Trophoblast cell (in vitro differentiated cells and primary cell): ENCODE measurements at regions not wholly inside any gene's neighbourhood (a gene's known extent, or its start where the extent isn't known, plus 50 kb on each side); places are given as distances from the start of the nearest gene placed in this dataset.

Source experiments
- DNase-seq, 2 donors: peaks; one replicate each; pipeline ENCODE4 v3.0.0-alpha.2; 2016
- H2AFZ ChIP-seq: 2 replicates; pipeline ENCODE4 v1.6.1; 2013; ENCODE audit warnings: low read length, moderate library complexity, mild to moderate bottlenecking; ENCODE audit not compliant: insufficient read depth, poor library complexity
- H2AK5ac ChIP-seq: 2 replicates; pipeline ENCODE4 v1.6.1; 2013; ENCODE audit warnings: mild to moderate bottlenecking, low read length
- H2BK120ac ChIP-seq: 2 replicates; pipeline ENCODE4 v1.6.1; 2013; ENCODE audit warnings: low read length, mild to moderate bottlenecking, moderate library complexity; ENCODE audit not compliant: insufficient read depth, poor library complexity
- H2BK12ac ChIP-seq: 2 replicates; pipeline ENCODE4 v1.6.1; 2013; ENCODE audit warnings: mild to moderate bottlenecking, low read length, moderate library complexity
- H2BK5ac ChIP-seq: 2 replicates; pipeline ENCODE4 v1.6.1; 2013; ENCODE audit warnings: low read length, low read depth, moderate library complexity, mild to moderate bottlenecking; ENCODE audit not compliant: poor library complexity
- H3K14ac ChIP-seq: 2 replicates; pipeline ENCODE4 v1.6.1; 2013; ENCODE audit warnings: mild to moderate bottlenecking, low read length
- H3K18ac ChIP-seq: 2 replicates; pipeline ENCODE4 v1.6.1; 2013; ENCODE audit warnings: mild to moderate bottlenecking, low read length
- H3K23ac ChIP-seq: 2 replicates; pipeline ENCODE4 v1.6.1; 2013; ENCODE audit warnings: low read length
- H3K27ac ChIP-seq: 2 replicates; pipeline ENCODE4 v1.5.1; 2013; ENCODE audit warnings: low read depth, mild to moderate bottlenecking, inconsistent platforms, low read length, moderate library complexity
- H3K27me3 ChIP-seq: 2 replicates; pipeline ENCODE4 v1.6.1; 2013; ENCODE audit warnings: inconsistent platforms, mild to moderate bottlenecking, low read length, moderate library complexity; ENCODE audit not compliant: insufficient read depth
- H3K36me3 ChIP-seq, 2 experiments: 1 replicate in 1 of 2; 2 replicates in 1 of 2; pipeline ENCODE4 v1.6.1; 2013; ENCODE audit warnings: low read length in 2 of 2, mild to moderate bottlenecking in 2 of 2, moderate library complexity in 1 of 2; ENCODE audit not compliant: insufficient read depth in 2 of 2, control insufficient read depth in 1 of 2
- H3K4ac ChIP-seq: 2 replicates; pipeline ENCODE4 v1.6.1; 2013; ENCODE audit warnings: low read depth, mild to moderate bottlenecking, low read length, moderate library complexity
- H3K4me1 ChIP-seq, 2 experiments: 1 replicate in 1 of 2; 2 replicates in 1 of 2; pipeline ENCODE4 v1.6.1; 2013; ENCODE audit warnings: low read length in 2 of 2, mild to moderate bottlenecking in 2 of 2, moderate library complexity in 1 of 2; ENCODE audit not compliant: insufficient read depth in 2 of 2, control insufficient read depth in 1 of 2
- H3K4me2 ChIP-seq: 2 replicates; pipeline ENCODE4 v1.6.1; 2013; ENCODE audit warnings: inconsistent platforms, mild to moderate bottlenecking, low read length, moderate library complexity
- H3K4me3 ChIP-seq: 2 replicates; pipeline ENCODE4 v1.5.1; 2013; ENCODE audit warnings: mild to moderate bottlenecking, low read depth, low read length, inconsistent platforms
- H3K79me1 ChIP-seq: one replicate; pipeline ENCODE4 v1.6.1; 2013; ENCODE audit warnings: low read length
- H3K79me2 ChIP-seq: 2 replicates; pipeline ENCODE4 v1.6.1; 2013; ENCODE audit warnings: low read length, mild to moderate bottlenecking; ENCODE audit not compliant: control insufficient read depth, insufficient read depth, poor library complexity
- H3K9ac ChIP-seq: 2 replicates; pipeline ENCODE4 v1.6.1; 2013; ENCODE audit warnings: mild to moderate bottlenecking, low read length
- H3K9me3 ChIP-seq: 2 replicates; pipeline ENCODE4 v1.6.1; 2013; ENCODE audit warnings: low read depth, mild to moderate bottlenecking, control low read depth, inconsistent platforms, low read length; ENCODE audit not compliant: insufficient read depth
- H4K12ac ChIP-seq: 2 replicates; pipeline ENCODE4 v1.6.1; 2013; ENCODE audit warnings: low read depth, mild to moderate bottlenecking, low read length, moderate library complexity
- H4K8ac ChIP-seq: 2 replicates; pipeline ENCODE4 v1.6.1; 2013; ENCODE audit warnings: low read depth, mild to moderate bottlenecking, low read length, moderate library complexity
- H4K91ac ChIP-seq: one replicate; pipeline ENCODE4 v1.6.1; 2013; ENCODE audit warnings: low read depth, mild to moderate bottlenecking, low read length, moderate library complexity
- WGBS: extraction: QIAGEN DNeasy Blood & Tissue Kit; methylation state at CpG from one replicate; pipeline ENCODE4 v1.1.7; 2013; ENCODE audit warnings: missing lambda C conversion rate; ENCODE audit not compliant: insufficient read length, insufficient coverage; ENCODE audit errors: extremely low coverage; 5-methylcytosine and 5-hydroxymethylcytosine counted together

GRCh38 chr2:2793925-2794560 is 463.0 kb upstream of the MYT1L start:
- H4K8ac ChIP-seq = no peak overlapping the region
- no peak for DNase-seq
- H3K9me3 ChIP-seq = peaks cover 8% of the 10 kb centered on the region
- no peak overlapping the region for H3K4ac ChIP-seq
- no peaks in the 10 kb centered on the region for H3K36me3 ChIP-seq
- H2AFZ ChIP-seq = no peak overlapping the region
- WGBS = no CpG with 5 or more reads among the region's 11 CpGs
- H3K4me3 ChIP-seq = peak overlapping the region; percentile 15
- no peak overlapping the region for H3K18ac ChIP-seq
- H4K91ac ChIP-seq = no peak overlapping the region
- no peak overlapping the region for H3K9ac ChIP-seq
- no peaks in the 10 kb centered on the region for H3K27me3 ChIP-seq
- no peak overlapping the region for H2BK12ac ChIP-seq
- H3K27ac ChIP-seq = no peak overlapping the region
- no peaks in the 10 kb centered on the region for H3K79me1 ChIP-seq
- no peak overlapping the region for H2BK120ac ChIP-seq
- H4K12ac ChIP-seq = no peak overlapping the region
- no peak overlapping the region for H2BK5ac ChIP-seq
- no peak overlapping the region for H3K23ac ChIP-seq
- no peaks in the 10 kb centered on the region for H3K79me2 ChIP-seq
- H3K4me1 ChIP-seq = no peaks in the 10 kb centered on the region
- H3K14ac ChIP-seq = no peak overlapping the region
- H3K4me2 ChIP-seq = no peak overlapping the region
- no peak overlapping the region for H2AK5ac ChIP-seq

GRCh38 chr2:2793514-2793913 is 462.4 kb upstream of the MYT1L start:
- no peak overlapping the region for H2AK5ac ChIP-seq
- no peaks in the 10 kb centered on the region for H3K27me3 ChIP-seq
- H3K9ac ChIP-seq = no peak overlapping the region
- H3K4me2 ChIP-seq = no peak overlapping the region
- H3K79me2 ChIP-seq = no peaks in the 10 kb centered on the region
- WGBS = no CpG with 5 or more reads among the region's 17 CpGs
- H3K79me1 ChIP-seq = no peaks in the 10 kb centered on the region
- H2BK120ac ChIP-seq = no peak overlapping the region
- H2AFZ ChIP-seq = no peak overlapping the region
- H3K4ac ChIP-seq = no peak overlapping the region
- H4K12ac ChIP-seq = no peak overlapping the region
- DNase-seq = no peak
- no peak overlapping the region for H2BK12ac ChIP-seq
- H3K4me3 ChIP-seq = no peak overlapping the region
- no peak overlapping the region for H2BK5ac ChIP-seq
- no peak overlapping the region for H4K91ac ChIP-seq
- H4K8ac ChIP-seq = no peak overlapping the region
- peaks cover 8% of the 10 kb centered on the region for H3K9me3 ChIP-seq
- no peak overlapping the region for H3K27ac ChIP-seq
- no peak overlapping the region for H3K23ac ChIP-seq
- H3K18ac ChIP-seq = no peak overlapping the region
- H3K36me3 ChIP-seq = no peaks in the 10 kb centered on the region
- H3K14ac ChIP-seq = no peak overlapping the region
- no peaks in the 10 kb centered on the region for H3K4me1 ChIP-seq

DNA sequence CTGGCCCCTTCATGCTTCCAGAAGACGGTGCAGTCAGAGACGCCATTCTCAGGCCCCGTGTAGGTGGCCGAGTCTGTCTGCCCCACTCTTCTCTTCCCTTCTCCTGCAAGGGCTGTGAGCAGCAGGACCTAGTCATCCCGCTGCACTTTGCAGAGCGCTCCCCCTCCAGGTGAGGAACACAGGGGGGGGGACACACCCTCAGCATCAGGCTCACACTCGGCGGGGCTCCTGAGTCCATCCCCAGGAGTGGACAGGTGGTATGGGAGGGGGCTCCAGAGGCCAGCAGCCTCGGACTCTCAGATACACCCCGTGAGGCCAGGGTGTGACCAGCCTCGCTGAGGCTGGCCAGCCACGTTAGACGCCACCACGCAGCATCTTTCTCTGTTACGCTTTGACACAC is 460.5 kb upstream of the MYT1L start:
- H4K12ac ChIP-seq = no peak overlapping the region
- H3K23ac ChIP-seq = no peak overlapping the region
- H4K8ac ChIP-seq = no peak overlapping the region
- H3K27ac ChIP-seq = no peak overlapping the region
- no peaks in the 10 kb centered on the region for H3K79me1 ChIP-seq
- WGBS = no CpG with 5 or more reads among the region's 15 CpGs
- no peak overlapping the region for H2AFZ ChIP-seq
- no peak overlapping the region for H3K9ac ChIP-seq
- H3K4ac ChIP-seq = no peak overlapping the region
- no peak overlapping the region for H3K4me3 ChIP-seq
- no peak overlapping the region for H2BK5ac ChIP-seq
- H2BK12ac ChIP-seq = no peak overlapping the region
- DNase-seq = no peak
- no peak overlapping the region for H4K91ac ChIP-seq
- H3K18ac ChIP-seq = no peak overlapping the region
- no peaks in the 10 kb centered on the region for H3K36me3 ChIP-seq
- H3K79me2 ChIP-seq = no peaks in the 10 kb centered on the region
- H3K27me3 ChIP-seq = no peaks in the 10 kb centered on the region
- H3K4me2 ChIP-seq = no peak overlapping the region
- peaks cover 6% of the 10 kb centered on the region for H3K9me3 ChIP-seq
- no peak overlapping the region for H2AK5ac ChIP-seq
- peaks cover 0 to 1% of the 10 kb centered on the region in 2 experiments for H3K4me1 ChIP-seq
- no peak overlapping the region for H2BK120ac ChIP-seq
- H3K14ac ChIP-seq = no peak overlapping the region

DNA sequence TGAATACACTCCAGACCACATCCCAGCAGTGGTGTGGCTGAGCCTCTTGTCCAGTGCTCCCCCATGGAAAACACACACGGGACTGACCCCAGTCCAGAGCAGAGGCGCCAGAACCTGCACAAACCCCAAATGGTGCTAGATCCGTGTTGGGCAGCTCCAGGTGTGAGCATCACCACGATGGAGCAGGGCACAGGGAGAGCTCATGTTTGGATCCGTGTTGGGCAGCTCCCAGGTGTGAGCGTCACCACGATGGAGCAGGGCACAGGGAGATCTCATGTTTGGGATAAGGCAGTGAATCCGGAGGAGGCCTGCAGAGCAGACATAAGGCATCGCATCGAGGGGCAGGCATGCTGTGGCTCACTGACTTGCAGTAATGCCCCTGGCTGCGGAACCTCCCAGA is 460.0 kb upstream of the MYT1L start:
- Histone ChIP-seq H3K14ac (no peak overlapping the region), H3K9me3 (peaks cover 6% of the 10 kb centered on the region), H2AK5ac (no peak overlapping the region), H3K79me2 (no peaks in the 10 kb centered on the region), H2BK5ac (no peak overlapping the region), H3K23ac (no peak overlapping the region), H3K18ac (no peak overlapping the region), H3K27me3 (no peaks in the 10 kb centered on the region), H4K12ac (no peak overlapping the region), H2BK12ac (no peak overlapping the region), H4K8ac (no peak overlapping the region), H3K4ac (no peak overlapping the region), H3K27ac (no peak overlapping the region), H2AFZ (no peak overlapping the region), H3K9ac (no peak overlapping the region), H4K91ac (no peak overlapping the region), H3K4me3 (no peak overlapping the region), H3K79me1 (no peaks in the 10 kb centered on the region), H2BK120ac (no peak overlapping the region), H3K4me2 (no peak overlapping the region), H3K36me3 (no peaks in the 10 kb centered on the region), H3K4me1 (peaks cover 0 to 1% of the 10 kb centered on the region in 2 experiments)
- DNase-seq = no peak
- WGBS = no CpG with 5 or more reads among the region's 11 CpGs
